T-helper 2 cell (primary cell): ENCODE measurements at regions not wholly inside any gene's neighbourhood (a gene's known extent, or its start where the extent isn't known, plus 50 kb on each side); places are given as distances from the start of the nearest gene placed in this dataset.
A peak's percentile ranks its signal among the peaks of the same experiment; 100 is the strongest.
"Not testable (repeated sequence)": the region's sequence is repeated elsewhere in the genome, so short reads cannot be mapped to it uniquely, and the experiment has no call there.

ENCODE experiments used
- DNase-seq, 5 experiments: peaks; one replicate each; pipeline versions ENCODE4 v3.0.0 to v3.0.0-alpha.2; 2012 to 2022

- DNase-seq, result no peak
Observed at GRCh38 chrX:4670606-4671005, 957.2 kb upstream of the PRKX start.

GRCh38 chrX:4668802-4669536 lies 955.5 kb upstream of the PRKX start:
- no peak for DNase-seq

DNA sequence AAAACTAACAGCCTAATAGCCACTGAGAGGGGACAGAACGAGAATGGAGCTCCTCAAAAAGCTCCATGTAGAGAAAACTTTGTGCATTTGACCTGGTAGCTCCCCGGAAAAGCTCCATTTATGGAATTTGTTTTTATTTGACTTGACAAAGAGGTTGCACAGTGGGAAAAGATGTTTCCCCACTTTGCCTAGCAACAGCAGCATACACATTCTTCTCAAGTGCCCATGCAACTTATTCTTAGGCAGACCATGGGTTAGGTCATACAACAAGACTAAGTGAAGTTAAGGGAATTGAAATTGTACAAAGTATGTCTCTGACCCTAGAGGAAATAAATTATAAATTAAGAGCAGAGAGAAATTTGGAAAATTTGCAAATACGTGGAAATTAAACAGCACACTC lies 949.6 kb upstream of the PRKX start:
- DNase-seq, result no peak

DNA sequence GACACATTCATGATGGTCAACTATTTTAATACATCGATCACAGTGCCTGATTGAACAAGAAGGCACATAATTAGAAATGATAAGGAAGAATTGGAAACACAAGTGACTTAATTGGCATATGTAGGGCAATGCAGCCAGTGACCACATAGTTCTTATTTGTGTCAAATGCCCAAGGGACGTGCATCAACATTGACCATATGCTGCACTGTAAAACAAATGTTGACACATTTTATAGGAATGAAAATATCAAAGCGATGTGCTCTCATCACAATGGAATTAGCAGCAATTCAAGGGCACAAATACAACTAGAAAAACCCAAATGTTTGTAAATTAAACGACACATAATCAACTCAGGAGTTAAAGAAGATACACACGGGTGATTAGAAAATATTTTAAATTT lies 948.3 kb upstream of the PRKX start:
- DNase-seq, result no peak

DNA sequence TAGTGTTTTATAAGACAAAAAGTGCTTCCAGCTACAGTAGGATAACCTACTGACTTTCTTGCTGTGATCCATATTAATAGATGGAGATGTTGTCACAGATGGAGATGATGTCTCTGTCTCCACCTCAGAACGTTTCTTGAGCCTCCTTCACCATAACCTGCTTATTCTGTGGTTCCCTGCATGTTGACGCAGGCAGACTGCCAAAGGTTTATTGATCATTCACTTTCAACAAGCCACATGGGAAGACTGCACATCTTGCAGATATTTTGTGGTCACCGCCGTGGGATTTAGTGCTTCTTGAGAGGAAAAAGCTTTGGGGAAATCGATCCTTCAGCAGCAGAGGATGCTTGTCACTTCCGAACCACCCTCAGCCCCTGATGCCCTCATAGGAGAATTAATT lies 943.0 kb upstream of the PRKX start:
- DNase-seq, result no peak

- no peak for DNase-seq
Observed at GRCh38 chrX:4655743-4656142, 942.3 kb upstream of the PRKX start.

DNA sequence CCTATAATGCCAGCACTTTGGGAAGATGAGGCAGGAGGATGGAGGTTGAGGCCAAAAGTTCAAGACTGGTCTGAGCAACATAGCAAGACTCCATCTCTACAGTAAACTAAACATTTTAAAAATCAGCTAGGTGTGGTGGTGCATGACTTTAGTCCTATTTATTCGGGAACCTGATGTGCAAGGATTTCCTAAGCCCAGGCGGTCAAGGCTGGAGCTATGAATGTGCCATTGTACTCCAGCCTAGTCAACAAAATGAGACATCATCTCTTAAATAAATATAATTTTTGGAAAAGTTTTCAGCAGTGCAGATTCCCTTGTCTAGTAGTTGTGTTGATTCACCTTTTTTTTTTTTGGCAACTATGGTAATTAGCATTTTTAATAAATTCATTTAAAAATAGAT lies 928.7 kb upstream of the PRKX start:
- no peak for DNase-seq

DNA sequence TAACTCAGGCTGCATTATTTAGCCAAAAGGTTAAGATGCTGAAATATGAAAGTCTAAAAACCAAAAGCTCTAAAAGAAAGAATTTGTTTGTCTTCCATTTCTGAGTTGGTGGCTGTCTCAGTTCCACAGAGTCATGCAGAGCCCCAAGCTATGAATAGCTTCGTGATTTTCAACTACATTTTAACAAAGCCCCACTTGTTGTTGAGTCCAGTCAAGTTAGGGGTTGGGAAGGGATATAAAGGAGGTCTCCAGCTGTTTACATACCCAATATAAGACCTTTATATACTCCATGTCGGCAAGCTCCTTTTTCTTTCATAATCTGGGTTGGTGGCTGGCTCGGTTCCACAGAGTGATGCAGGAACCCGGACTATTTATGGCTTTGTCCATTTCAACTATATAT lies 924.6 kb upstream of the PRKX start:
- no peak for DNase-seq

GRCh38 chrX:4627414-4627813 lies 914.0 kb upstream of the PRKX start:
- DNase-seq, result no peak

- DNase-seq, result no peak
Observed at GRCh38 chrX:4622486-4623167, 909.2 kb upstream of the PRKX start.

DNA sequence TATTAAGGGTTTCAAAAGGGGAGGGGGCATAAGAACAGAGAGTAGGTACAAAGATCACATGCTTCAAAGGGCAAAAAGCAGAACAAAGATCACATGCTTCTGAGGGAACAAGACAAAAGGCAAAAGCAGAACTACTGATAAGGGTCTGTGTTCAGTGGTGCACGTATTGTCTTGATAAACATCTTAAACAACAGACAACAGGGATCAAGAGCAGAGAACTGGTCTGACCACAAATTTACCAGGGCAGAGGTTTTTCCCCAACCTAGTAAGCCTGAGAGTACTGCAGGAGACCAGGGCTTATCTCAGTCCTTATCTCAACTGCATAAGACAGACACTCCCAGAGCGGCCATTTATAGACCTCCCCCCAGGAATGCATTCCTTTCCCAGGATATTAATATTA lies 900.2 kb upstream of the PRKX start:
- not testable (repeated sequence) for DNase-seq

- DNase-seq, result no peak
Observed at GRCh38 chrX:4588893-4589292, 875.4 kb upstream of the PRKX start.

DNA sequence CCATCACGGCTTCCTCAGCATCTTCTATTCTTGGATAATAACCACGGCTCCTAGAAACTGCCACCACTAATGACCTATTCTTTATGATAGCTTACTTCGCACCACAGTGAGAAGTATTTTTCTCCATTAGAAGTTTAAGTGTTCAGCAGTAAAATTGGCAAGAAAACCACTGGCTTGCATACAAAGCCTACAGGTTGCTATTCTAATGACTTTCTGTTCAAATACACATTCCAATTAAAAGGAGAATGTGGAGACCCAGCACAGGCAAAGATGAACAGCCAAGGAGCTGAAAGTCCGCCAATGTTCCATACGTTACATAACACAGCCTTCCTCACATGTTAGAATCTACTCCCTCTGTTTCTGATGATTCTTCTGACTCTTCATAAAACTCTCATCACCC lies 875.0 kb upstream of the PRKX start:
- DNase-seq, result no peak

DNA sequence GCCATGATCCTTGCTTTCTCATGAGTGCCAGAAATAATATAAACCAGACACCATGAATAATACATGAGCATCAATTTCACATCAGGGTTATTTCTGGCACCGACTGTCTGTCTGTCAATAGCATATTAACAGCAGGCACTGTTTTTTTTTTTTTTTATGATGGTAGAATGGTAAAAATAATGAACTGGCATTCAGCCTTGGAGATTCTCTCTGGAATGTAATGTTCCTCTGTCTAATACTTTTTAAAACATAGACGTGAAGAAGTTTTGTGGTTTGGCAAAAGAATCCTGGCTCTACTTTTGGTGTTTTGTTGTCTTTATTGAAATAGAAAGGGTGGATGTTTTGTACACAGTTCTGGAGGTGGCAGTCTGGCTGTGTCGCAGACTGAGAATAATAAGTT lies 874.6 kb upstream of the PRKX start:
- DNase-seq, result no peak

- DNase-seq, result no peak
Observed at GRCh38 chrX:4579999-4580398, 866.5 kb upstream of the PRKX start.

GRCh38 chrX:4579480-4579879 lies 866.0 kb upstream of the PRKX start:
- DNase-seq, result no peak

DNA sequence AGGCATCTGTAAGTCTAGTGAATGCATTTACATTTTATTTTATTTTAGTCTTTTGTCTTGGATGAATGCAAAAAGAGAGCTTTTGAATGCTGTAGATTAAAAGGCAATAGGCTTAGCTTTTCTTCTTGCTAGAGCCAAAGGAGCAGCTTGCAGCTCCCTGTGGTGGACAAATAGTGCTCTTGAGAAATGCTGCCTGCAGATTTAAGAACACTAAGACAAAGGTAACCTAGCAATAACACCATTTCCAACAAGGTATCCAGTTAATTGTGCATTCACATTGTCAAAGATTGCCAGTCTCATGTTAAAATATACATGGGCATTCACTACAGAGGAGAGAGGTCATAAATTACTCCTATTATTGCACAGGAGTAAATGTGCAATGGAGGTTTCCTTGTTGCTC lies 859.2 kb upstream of the PRKX start:
- no peak for DNase-seq

GRCh38 chrX:4570151-4570550 lies 856.7 kb upstream of the PRKX start:
- no peak for DNase-seq

DNA sequence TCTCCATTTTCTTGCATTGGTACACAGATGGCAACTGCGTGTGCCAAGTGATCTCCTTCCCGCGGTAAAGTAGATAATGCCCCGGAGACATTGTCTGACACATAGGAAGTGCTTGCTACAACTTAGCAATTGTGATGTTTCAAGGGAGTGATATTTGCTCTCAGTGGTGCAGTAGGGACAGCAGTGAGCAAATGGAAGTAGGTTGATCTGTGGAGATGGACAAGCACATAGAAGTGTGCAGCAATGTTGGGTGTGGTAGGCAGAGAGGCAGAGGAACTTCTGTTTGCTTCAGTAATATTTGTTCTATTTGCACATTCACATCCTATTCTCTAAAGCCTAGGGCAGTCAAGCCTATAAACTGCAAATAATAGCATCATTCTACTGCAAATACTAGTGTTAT lies 846.7 kb upstream of the PRKX start:
- no peak for DNase-seq

GRCh38 chrX:4550018-4550417 lies 836.6 kb upstream of the PRKX start:
- DNase-seq, result no peak

DNA sequence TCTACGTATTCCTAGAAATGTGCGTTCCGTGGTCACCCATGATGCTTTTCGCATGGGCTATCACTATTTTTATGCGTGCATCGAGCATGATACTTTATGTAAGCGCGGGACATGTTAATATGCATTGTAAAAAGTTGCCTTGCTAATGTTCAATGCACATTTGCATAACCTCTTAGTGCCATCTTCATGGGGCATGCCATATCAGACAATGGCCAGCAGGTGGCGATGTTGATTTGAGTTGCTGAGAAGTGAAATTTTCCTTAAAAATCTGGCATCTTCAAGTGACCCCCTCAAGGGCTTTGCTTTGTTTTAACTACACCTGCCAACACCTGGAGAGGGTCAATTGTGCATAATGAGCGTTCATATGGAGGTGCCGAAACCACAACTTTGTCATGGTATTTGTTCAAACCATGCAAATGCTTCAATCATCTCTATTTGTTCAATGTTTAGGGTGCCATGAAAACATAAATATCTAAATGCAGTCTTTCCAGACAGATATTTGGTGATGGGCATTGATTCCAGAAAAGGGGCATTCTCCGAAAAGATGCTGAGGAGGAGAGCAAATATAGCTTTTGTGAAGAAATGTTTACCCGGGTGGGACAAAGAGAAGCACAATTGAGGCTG lies 833.9 kb upstream of the PRKX start:
- DNase-seq, result peak in 2 of 5 experiments; percentile 2 to 21

DNA sequence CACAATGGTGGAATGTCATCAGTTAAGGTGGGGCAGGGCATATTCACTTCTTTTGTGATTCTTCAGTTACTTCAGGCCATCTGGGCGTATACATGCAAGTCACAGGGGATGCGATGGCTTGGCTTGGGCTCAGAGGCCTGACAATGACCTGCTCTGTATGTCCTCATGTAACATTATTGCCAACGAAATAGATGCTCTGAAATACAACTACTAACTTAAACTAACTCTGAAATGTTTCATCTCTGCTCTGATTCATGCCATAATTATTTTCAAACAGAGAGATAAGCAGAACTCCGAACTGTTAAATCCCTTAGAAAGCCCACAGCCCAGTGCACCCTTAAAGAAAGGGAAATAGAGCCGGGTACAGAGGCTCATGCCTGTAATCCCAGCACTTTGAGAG lies 832.7 kb upstream of the PRKX start:
- not testable (repeated sequence) for DNase-seq

GRCh38 chrX:4528247-4528646 lies 814.8 kb upstream of the PRKX start:
- DNase-seq, result no peak

- no peak for DNase-seq
Observed at GRCh38 chrX:4485912-4486311, 772.5 kb upstream of the PRKX start.
